ENCODE measurements at regions not wholly inside any gene's neighbourhood (a gene's known extent, or its start where the extent isn't known, plus 50 kb on each side); places are given as distances from the start of the nearest gene placed in this dataset.
"Not testable (repeated sequence)": the region's sequence is repeated elsewhere in the genome, so short reads cannot be mapped to it uniquely, and the experiment has no call there.

DNA sequence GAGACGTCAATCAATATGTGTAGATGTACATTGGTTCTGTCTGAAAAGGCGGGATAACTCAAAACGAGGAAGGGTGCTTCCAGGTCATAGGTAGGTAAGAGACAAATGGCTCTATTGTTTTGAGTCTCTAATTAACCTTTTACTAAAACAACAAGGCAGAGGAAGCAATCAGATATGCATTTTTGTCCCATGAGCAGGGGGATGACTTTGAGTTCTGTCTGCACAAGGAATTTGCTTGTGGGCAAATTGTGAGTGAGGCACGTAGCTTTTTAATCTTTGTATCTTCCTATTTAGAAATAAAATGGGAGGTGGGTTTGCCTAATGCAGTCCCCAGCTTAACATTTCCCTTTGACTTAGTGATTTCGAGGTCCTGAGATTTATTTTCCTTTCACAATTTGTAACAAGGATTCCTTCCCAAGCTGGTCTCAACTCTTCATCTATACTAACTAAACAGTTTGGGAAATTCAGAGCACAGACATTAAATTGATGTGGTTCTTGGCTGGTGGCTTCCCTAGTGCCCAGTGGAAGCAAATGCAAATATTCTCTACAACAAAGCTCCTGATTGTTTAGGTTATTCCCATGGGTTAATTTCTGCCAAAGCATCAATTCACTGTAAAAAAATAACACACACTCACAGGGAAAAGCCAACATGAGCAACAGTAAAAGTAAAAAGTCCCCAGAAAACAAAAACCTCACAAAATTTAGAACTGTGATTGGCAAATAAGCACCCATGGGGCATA lies 738.8 kb upstream of the SGO1 start (continued):
- TF ChIP-seq, protein P1, sequence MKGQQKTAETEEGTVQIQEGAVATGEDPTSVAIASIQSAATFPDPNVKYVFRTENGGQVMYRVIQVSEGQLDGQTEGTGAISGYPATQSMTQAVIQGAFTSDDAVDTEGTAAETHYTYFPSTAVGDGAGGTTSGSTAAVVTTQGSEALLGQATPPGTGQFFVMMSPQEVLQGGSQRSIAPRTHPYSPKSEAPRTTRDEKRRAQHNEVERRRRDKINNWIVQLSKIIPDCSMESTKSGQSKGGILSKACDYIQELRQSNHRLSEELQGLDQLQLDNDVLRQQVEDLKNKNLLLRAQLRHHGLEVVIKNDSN (CRISPR knock-in tag; IDR thresholded peaks at IDR 0.05), result no peak
- TF ChIP-seq, protein P2, sequence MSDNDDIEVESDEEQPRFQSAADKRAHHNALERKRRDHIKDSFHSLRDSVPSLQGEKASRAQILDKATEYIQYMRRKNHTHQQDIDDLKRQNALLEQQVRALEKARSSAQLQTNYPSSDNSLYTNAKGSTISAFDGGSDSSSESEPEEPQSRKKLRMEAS (CRISPR knock-in tag; IDR thresholded peaks at IDR 0.05), result no peak
- TF ChIP-seq, protein P3, sequence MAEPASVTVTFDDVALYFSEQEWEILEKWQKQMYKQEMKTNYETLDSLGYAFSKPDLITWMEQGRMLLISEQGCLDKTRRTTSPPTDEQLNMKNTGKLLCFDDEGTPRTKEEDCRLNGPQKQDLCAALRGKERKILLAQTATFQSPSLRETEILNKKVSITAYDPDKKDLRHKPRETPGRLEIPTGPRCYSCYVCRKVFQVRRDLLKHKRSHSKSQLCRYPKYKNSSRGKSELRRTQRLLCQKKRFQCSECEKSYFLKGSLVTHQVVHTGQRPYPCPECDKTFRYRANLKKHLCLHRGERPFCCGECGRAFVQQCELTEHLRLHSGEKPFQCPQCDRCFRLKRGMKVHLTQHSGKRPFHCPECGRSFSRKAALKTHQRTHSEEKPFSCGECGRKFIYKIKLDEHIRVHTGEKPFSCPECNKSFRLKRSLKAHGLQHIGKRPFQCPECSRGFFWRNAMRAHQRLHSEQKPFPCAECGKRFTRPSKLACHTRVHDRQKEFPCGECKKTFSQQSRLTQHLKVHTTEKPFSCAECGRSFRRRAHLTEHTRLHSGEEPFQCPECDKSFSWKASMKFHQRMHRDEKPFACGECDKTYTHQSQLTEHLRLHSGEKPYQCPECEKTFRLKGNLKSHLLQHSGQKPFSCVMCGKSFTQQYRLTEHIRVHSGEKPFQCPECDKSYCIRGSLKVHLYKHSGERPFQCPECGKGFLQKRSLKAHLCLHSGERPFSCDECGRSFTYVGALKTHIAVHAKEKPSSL (CRISPR knock-in tag; conservative IDR thresholded peaks at IDR 0.05), result no peak
- TF ChIP-seq, protein P4, sequence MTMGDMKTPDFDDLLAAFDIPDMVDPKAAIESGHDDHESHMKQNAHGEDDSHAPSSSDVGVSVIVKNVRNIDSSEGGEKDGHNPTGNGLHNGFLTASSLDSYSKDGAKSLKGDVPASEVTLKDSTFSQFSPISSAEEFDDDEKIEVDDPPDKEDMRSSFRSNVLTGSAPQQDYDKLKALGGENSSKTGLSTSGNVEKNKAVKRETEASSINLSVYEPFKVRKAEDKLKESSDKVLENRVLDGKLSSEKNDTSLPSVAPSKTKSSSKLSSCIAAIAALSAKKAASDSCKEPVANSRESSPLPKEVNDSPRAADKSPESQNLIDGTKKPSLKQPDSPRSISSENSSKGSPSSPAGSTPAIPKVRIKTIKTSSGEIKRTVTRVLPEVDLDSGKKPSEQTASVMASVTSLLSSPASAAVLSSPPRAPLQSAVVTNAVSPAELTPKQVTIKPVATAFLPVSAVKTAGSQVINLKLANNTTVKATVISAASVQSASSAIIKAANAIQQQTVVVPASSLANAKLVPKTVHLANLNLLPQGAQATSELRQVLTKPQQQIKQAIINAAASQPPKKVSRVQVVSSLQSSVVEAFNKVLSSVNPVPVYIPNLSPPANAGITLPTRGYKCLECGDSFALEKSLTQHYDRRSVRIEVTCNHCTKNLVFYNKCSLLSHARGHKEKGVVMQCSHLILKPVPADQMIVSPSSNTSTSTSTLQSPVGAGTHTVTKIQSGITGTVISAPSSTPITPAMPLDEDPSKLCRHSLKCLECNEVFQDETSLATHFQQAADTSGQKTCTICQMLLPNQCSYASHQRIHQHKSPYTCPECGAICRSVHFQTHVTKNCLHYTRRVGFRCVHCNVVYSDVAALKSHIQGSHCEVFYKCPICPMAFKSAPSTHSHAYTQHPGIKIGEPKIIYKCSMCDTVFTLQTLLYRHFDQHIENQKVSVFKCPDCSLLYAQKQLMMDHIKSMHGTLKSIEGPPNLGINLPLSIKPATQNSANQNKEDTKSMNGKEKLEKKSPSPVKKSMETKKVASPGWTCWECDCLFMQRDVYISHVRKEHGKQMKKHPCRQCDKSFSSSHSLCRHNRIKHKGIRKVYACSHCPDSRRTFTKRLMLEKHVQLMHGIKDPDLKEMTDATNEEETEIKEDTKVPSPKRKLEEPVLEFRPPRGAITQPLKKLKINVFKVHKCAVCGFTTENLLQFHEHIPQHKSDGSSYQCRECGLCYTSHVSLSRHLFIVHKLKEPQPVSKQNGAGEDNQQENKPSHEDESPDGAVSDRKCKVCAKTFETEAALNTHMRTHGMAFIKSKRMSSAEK (CRISPR knock-in tag; IDR thresholded peaks at IDR 0.05; ENCODE audit: borderline replicate concordance), result no peak
- TF ChIP-seq PRDM15 (CRISPR knock-in tag; IDR thresholded peaks at IDR 0.05) (no peak), RELA (CRISPR knock-in tag; IDR thresholded peaks at IDR 0.05; ENCODE audit: borderline replicate concordance) (no peak), SMAD3 (CRISPR knock-in tag; IDR thresholded peaks at IDR 0.05; ENCODE audit: borderline replicate concordance) (no peak)

GRCh38 chr3:20921112-20921511 lies 735.1 kb upstream of the SGO1 start:
- H3K36me3 Mint-ChIP-seq, result peaks cover 31% of the 10 kb centered on the region
- CTCF ChIA-PET; H3K4me3 Mint-ChIP-seq; POLR2A ChIA-PET; H3K27me3 Mint-ChIP-seq (ENCODE audit: low read depth); ATAC-seq; DNase-seq (ENCODE audit: low spot score); H3K27ac Mint-ChIP-seq: not testable (repeated sequence)
- peaks cover 24% of the 10 kb centered on the region for H3K4me1 Mint-ChIP-seq
- peaks cover 52% of the 10 kb centered on the region for H3K9me3 Mint-ChIP-seq

- POLR2A ChIA-PET, result no interaction called here
- CTCF ChIA-PET, result no interaction called here
- DNase-seq (ENCODE audit: low spot score) (peak; percentile 48), ATAC-seq (peak; percentile 96)
- H3K27ac Mint-ChIP-seq, result peak overlapping the region; percentile 79; the same call in 1 of the 2 replicates
- TF ChIP-seq E2F5 (CRISPR knock-in tag; IDR thresholded peaks at IDR 0.05), result no peak
- H3K36me3 Mint-ChIP-seq, result peaks cover 18% of the 10 kb centered on the region
- peaks cover 18% of the 10 kb centered on the region for H3K4me1 Mint-ChIP-seq
- peaks cover 8% of the 10 kb centered on the region for H3K27me3 Mint-ChIP-seq (ENCODE audit: low read depth)
- no peak overlapping the region for H3K4me3 Mint-ChIP-seq
- peaks cover 34% of the 10 kb centered on the region for H3K9me3 Mint-ChIP-seq
These were observed 731.1 kb upstream of the SGO1 start for GRCh38 chr3:20916951-20917606.
